Hematopoietic multipotent progenitor cell (in vitro differentiated cells): ENCODE measurements at regions not wholly inside any gene's neighbourhood (a gene's known extent, or its start where the extent isn't known, plus 50 kb on each side); places are given as distances from the start of the nearest gene placed in this dataset.

ENCODE experiments used
- DNase-seq, 3 donors: peaks; one replicate each; pipeline ENCODE4 v3.0.0-alpha.2; 2011 to 2015; ENCODE audit warnings: low read depth in 2 of 3, low spot score in 2 of 3

DNA sequence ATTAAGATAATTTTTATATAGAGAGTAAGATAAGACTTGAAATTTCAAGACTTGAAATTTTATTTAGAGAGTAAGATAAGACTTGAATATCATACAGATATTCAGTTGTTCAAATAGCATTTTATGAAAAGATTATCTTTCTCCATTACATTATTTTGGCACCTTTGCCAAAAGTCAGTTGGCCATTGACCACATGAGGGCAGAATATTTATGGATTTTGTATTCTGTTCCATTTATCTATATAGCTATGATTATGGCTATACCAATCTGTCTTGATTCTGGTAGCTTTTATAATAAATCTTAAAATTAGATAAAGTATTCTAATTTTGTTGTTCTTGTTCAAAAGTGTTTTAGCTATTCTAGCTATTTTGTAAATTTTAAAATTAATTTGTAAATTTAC is 537.9 kb upstream of the GJE1 start:
- no peak for DNase-seq

- no peak for DNase-seq
These were observed 539.4 kb upstream of the GJE1 start for GRCh38 chr6:141593311-141593710.

GRCh38 chr6:141587482-141588266 is 545.1 kb upstream of the GJE1 start:
- no peak for DNase-seq

GRCh38 chr6:141580988-141581552 is 551.7 kb upstream of the GJE1 start:
- DNase-seq = no peak

- no peak for DNase-seq
These were observed 552.6 kb upstream of the GJE1 start for GRCh38 chr6:141580131-141580530.

GRCh38 chr6:141576751-141577150 is 556.0 kb upstream of the GJE1 start:
- DNase-seq = no peak

DNA sequence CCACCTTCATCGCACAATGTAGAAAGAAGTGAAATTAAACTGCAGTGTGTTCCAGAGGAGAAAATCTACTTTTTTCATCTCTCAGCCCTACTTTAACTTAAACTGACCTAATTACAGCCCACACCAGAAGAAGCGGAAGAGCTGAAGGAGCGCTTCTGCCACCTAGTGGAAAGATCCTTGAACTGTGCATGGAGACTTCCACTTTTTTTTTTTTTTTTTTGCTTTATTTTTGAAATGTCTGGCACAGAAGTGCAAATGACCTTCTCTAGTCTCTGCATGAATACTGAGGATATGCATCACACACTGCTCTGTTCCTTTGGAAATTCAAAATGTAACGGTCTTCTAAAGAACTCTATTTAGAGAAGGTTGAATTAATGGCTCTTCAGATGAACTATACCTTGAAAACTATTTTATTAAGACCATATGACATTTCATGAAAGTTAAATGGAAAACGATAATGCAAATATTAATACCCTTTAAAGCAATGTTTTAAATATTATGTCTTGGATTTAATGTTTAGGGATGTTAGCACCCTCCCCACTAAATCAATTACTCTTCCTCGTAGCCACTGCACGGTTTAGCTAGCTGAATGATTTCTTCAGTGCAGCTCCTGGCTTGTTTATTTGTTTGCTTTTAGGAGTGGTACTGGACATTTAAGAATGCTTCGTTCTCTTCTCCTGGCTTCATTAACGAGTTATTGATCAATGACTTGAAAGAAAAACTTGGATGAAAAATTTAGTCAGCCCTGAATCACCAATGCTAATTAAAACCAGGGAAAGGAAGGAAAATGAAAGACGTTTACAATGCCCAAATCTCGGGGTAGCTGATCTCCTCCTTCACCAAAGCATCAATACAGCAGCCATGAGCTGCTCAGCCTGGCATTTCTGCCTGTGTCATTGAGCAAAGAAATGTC is 569.6 kb upstream of the GJE1 start:
- peak; percentile 58 to 94 (median 77) for DNase-seq

DNA sequence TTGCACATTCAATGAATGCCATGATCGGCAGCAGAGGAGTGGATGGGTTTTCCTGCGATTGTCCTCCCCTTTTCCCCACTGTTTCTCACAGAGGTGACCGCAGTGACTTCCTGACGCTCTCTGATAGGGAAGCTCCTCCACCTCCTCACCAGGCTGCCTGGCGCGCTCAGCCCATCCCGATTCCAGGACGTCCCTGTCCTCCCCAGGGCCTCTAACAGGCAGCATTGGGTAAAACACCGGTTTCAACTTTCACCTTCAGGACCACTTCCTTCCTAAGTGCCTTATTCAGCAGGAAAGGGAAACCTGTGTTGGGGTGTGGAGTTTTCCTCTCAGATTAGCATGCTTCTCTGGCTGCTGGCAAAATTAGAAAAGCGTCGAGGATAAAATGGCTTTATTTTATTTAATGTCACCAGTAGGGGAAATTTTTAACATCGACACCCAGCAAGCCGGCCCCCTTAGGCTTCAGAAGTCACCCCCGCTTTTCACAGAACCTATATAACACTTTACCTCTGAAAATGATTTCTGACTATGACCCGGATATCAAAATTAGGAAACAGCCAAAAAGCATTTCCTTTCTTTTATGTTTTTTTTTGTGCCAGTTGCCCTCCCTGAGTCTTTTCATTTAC is 570.4 kb upstream of the GJE1 start:
- peak in 1 of 3 donors; percentile 21 for DNase-seq

DNA sequence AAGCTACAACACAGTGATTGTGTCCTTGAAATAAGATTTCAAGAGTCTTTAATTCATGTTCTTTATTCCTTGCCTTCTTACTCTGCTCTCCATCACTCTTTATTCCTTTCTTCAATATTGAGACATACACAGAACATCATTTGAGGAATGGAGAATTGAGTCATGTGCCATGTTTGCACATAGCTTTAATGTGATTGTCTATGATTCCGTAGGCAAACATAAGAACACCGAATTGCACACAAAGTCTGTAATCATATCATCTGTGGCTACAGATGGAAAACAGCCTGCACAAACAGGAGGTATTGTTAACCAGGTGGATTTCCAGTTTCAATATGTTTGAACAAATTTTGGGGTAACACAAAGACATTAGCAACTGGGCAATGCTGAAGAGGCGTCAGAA is 571.6 kb upstream of the GJE1 start:
- no peak for DNase-seq

DNA sequence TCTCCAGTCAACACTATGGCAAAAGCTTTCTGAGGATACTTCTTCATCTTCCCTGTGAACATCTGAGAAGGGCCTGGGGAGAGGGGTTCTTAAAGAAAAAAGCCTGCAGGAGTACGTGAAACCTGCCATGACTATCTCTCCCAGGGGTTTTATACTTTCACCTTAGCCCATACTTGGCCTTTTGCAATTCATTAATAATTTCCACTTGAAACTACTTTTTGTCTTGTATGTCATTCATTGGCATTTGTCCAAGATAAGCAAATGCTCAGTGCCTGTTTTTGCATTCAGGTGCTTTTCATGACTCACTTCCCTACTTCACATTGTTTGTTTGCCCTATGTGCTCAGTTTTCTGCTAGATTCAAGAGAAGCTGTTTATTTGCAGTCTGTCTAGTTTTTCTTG is 580.3 kb upstream of the GJE1 start:
- peak in 2 of 3 donors; percentile 5 to 18 for DNase-seq

DNA sequence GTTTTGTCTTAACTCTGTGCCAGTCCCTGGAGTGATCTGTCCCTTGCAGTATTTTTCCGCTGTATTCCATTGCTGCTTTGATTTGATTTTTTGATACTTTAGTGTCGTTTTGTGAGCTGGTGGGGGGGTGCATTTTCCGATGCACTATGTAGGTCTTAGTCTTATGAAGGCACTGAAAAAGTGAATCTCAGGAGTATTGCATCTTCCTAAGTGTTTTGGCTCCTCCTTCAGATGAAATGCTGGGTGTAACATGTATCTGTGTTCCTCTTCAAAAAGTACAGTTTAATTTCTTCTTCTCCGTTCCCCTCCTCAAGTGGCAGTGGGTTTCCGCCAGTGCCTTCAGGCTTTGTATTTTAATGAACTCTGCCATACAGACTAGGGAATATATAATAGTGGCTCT is 580.7 kb upstream of the GJE1 start:
- DNase-seq = no peak

- DNase-seq = peak in 1 of 3 donors; percentile 16
These were observed 581.4 kb upstream of the GJE1 start for GRCh38 chr6:141551318-141551717.

DNA sequence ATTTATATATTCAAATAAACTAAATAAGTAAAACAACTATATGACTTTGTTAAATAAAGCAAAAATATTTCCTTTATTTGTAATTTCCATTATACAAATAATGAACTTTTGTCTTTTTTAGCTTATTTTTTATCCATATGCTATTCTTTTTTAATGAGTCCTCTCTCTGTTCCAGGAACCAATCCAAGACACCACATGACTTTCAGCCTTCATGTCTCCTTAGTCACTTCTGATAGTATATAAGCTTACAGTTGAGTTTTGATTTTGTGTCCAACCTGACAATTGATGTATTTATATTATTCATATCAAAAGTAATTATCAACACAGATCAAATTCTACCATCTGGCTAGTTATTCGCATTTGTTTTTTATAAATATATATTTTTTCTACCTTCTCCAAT is 582.3 kb upstream of the GJE1 start:
- no peak for DNase-seq

DNA sequence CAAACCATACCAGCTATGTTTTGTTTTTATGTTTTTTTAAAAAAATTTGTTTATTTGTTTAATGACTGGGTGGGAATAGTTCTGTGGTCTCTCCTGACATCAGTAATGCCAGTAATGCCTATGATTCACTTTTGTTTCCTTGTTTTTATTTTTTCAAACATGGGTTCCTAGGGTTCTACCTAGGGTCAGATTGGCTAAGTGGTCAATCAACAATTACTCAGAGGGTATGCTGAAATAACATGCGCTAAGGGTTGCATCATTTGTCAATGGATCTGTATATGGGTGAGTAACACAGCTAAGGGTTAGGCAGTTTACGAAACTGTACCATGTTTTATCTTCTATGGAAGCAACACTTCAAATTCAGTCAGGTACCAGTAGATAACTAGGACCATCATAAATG is 583.8 kb upstream of the GJE1 start:
- DNase-seq = no peak

DNA sequence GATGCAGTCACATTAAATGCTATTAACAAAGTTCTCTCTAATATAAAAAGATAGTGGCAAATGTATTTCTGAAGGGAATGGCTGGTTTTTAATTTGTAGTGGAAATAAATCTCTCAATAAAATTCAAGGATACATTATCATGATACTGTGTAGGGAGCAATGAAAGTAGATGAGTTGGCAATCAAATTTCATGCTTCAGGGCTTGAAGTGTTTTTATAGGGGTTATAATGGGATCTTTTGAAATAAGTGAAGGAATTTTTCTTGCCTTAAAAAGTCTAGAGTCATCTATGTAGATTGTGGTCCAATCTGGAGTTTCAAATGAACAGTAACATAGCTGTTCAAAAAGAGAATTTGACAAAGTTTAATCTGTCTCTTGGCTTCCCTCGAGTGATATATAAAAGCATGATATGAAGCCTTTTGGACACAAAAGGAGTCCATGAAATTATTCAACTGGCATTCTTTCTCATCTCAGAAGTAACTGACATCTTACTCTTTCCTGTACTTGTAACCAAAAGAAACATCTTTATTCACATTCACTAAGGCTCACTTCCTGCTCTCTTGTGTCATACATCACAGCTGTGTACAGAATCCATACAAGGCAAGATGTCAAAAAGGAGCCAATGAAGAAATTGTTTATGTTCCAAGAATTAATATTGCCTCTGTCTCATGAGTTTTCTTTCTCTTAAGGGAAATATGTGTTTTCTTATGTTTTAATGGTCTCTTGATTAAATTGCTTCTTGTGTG is 591.0 kb upstream of the GJE1 start:
- no peak for DNase-seq

DNA sequence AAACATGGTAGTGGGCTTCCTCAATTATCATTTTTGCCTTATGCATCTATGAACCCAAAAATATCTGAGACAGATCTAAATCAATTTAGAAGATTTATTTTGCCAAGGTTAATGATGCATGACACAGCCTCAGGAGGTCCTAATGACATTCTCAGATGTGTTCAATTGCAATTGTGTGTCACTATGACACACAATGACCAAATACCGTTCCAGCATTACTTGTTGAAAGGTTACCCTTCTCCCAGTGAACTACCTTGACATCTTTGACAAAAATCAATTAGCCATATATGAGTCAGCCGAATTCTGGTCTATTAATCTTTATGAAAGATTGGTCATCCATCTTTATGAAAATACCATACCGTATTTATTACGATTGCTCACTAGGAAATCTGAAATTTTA is 592.5 kb upstream of the GJE1 start:
- DNase-seq = no peak

- DNase-seq = no peak
These were observed 593.1 kb upstream of the GJE1 start for GRCh38 chr6:141539617-141540016.

DNA sequence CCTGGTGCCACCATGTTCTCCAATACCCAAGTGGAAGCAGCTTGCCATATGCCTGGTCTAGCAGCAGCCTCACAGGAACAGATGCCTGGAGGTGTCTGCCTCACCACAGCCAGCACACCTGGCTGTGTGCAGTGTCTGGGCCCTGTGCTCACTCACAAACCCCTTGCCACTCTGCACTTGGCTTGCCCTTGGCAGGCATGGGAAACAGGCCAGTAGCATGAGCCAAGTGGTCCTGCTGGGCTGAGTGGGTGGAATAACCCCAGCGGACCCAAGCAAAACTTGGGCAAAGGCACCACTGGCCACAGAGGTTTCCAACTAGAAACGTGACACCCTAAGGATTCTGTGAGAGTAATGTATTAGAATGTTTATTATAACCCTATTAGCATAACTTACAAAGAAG is 600.5 kb upstream of the GJE1 start:
- DNase-seq = no peak

- DNase-seq = no peak
These were observed 601.7 kb upstream of the GJE1 start for GRCh38 chr6:141531040-141531439.

DNA sequence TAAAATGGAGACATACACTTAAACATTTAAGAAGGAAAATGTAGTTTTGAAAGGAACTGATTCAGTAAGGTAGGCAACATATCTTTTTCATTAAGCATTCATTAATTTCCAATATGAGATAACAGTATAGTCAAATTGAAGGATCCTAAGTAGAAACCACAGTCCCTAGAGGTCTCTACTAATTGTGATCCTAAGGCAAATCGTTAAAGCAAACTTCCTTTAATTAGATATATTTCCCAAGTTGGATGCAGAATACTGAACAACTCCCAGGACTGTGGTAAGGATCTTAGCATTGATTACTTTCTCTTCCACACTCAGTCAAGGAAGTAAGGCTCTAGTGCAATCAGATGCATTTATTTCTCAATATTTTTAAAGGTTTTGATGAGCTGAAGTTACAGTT is 604.1 kb upstream of the GJE1 start:
- no peak for DNase-seq
